HepG2 (cell line): ENCODE measurements at regions not wholly inside any gene's neighbourhood (a gene's known extent, or its start where the extent isn't known, plus 50 kb on each side); places are given as distances from the start of the nearest gene placed in this dataset.

Experiments used
- EED ChIP-seq: sonication (generic); formaldehyde crosslinking; IDR thresholded peaks from 2 replicates; pipeline ENCODE4 v1.5.0; 2020; ENCODE audit warnings: mild to moderate bottlenecking, missing genetic modification reagents
- EHMT2 ChIP-seq: fragments of 200-600 bp; sonication (generic); IDR thresholded peaks from 2 replicates; pipeline ENCODE4 v1.7.0; 2017; ENCODE audit warnings: antibody characterized with exemption, low read depth, low read length, borderline replicate concordance
- ETV6 ChIP-seq: sonication (generic); formaldehyde crosslinking; conservative IDR thresholded peaks from 2 replicates; pipeline ENCODE4 v1.4.0; 2020; ENCODE audit warnings: missing genetic modification reagents
- KMT2A ChIP-seq: sonication (generic); formaldehyde crosslinking; IDR thresholded peaks from 2 replicates; pipeline ENCODE4 v1.4.0; 2020; ENCODE audit warnings: missing genetic modification reagents
- MED8 ChIP-seq: sonication (generic); formaldehyde crosslinking; IDR thresholded peaks from 2 replicates; pipeline ENCODE4 v1.8.1; 2023; ENCODE audit warnings: mild to moderate bottlenecking, missing genetic modification reagents; ENCODE audit not compliant: insufficient replicate concordance
- PRDM10 ChIP-seq: sonication (generic); formaldehyde crosslinking; IDR thresholded peaks from 2 replicates; pipeline ENCODE4 v1.4.0; 2020; ENCODE audit warnings: low read depth, missing genetic modification reagents
- TIGD3 ChIP-seq: sonication (generic); formaldehyde crosslinking; IDR thresholded peaks from 2 replicates; pipeline ENCODE4 v1.5.1; 2020; ENCODE audit warnings: mild to moderate bottlenecking, missing genetic modification reagents, borderline replicate concordance
- UBTF ChIP-seq: sonication (generic); formaldehyde crosslinking; IDR thresholded peaks from 2 replicates; pipeline ENCODE4 v1.4.0; 2020; ENCODE audit warnings: mild to moderate bottlenecking, missing genetic modification reagents
- ZBTB26 ChIP-seq: IDR thresholded peaks from 2 replicates; pipeline ENCODE4 v1.6.1; 2016; ENCODE audit warnings: missing compliant biosample characterization, missing genetic modification reagents, borderline replicate concordance
- ZBTB33 ChIP-seq: sonication (generic); formaldehyde crosslinking; IDR thresholded peaks from 2 replicates; pipeline ENCODE4 v1.4.0; 2020; ENCODE audit warnings: missing genetic modification reagents
- ZFP36L2 ChIP-seq: sonication (generic); formaldehyde crosslinking; IDR thresholded peaks from 2 replicates; pipeline ENCODE4 v1.4.0; 2020; ENCODE audit warnings: missing genetic modification reagents
- ZNF205 ChIP-seq: IDR thresholded peaks from 2 replicates; pipeline ENCODE4 v1.6.1; 2018; ENCODE audit warnings: missing biosample characterization, missing genetic modification reagents
- ZNF546 ChIP-seq: sonication (generic); formaldehyde crosslinking; conservative IDR thresholded peaks from 2 replicates; pipeline ENCODE4 v1.8.1; 2023; ENCODE audit warnings: mild to moderate bottlenecking, missing genetic modification reagents
- ZNF7 ChIP-seq: IDR thresholded peaks from 2 replicates; pipeline ENCODE4 v1.6.1; 2016; ENCODE audit warnings: missing biosample characterization, missing genetic modification reagents
- ZNF768 ChIP-seq: sonication (generic); formaldehyde crosslinking; IDR thresholded peaks from 2 replicates; pipeline ENCODE4 v1.4.0; 2020; ENCODE audit warnings: missing genetic modification reagents
- ZNF772 ChIP-seq: sonication (generic); formaldehyde crosslinking; IDR thresholded peaks from 2 replicates; pipeline ENCODE4 v1.5.0; 2020; ENCODE audit warnings: mild to moderate bottlenecking, missing genetic modification reagents
- ZNF784 ChIP-seq: sonication (generic); formaldehyde crosslinking; IDR thresholded peaks from 2 replicates; pipeline ENCODE4 v1.5.1; 2020; ENCODE audit warnings: missing genetic modification reagents, mild to moderate bottlenecking, borderline replicate concordance
- ZNF841 ChIP-seq: sonication (generic); formaldehyde crosslinking; IDR thresholded peaks from 2 replicates; pipeline ENCODE4 v1.8.1; 2023; ENCODE audit warnings: missing genetic modification reagents, borderline replicate concordance

GRCh38 chr10:91162495-91163268 is 57.8 kb upstream of the PCGF5 start (continued):
- TF ChIP-seq TIGD3 (CRISPR knock-in tag) (no peak), ZNF205 (no peak), ZFP36L2 (no peak), ZBTB33 (CRISPR knock-in tag) (no peak), ZNF772 (CRISPR knock-in tag) (no peak), ZNF841 (no peak), ZNF546 (CRISPR knock-in tag) (no peak), PRDM10 (CRISPR knock-in tag) (no peak), EHMT2 (no peak), KMT2A (CRISPR knock-in tag) (no peak), ZNF768 (CRISPR knock-in tag) (peak; percentile 33; the same call in 1 of the 2 replicates), EED (CRISPR knock-in tag) (no peak), ZNF784 (CRISPR knock-in tag) (no peak; the same call in 1 of the 2 replicates), MED8 (CRISPR knock-in tag) (no peak), ZNF7 (no peak), ETV6 (CRISPR knock-in tag) (no peak), UBTF (CRISPR knock-in tag) (peak; percentile 36; the same call in 1 of the 2 replicates), ZBTB26 (CRISPR knock-in tag) (no peak)
